GM12875 (cell line): ENCODE measurements at regions not wholly inside any gene's neighbourhood (a gene's known extent, or its start where the extent isn't known, plus 50 kb on each side); places are given as distances from the start of the nearest gene placed in this dataset.

Experiments used
- H3K4me3 ChIP-seq: one replicate; pipeline ENCODE4 v1.5.1; 2011; ENCODE audit warnings: low read depth, low read length, control low read depth
- CTCF ChIP-seq: IDR thresholded peaks from 2 replicates; pipeline ENCODE4 v1.5.1; 2011; ENCODE audit warnings: low read depth, mild to moderate bottlenecking, control low read depth, inconsistent platforms, low read length, moderate library complexity, borderline replicate concordance; ENCODE audit not compliant: insufficient read depth

- no peak overlapping the region for H3K4me3 ChIP-seq
- TF ChIP-seq CTCF = no peak
These were observed 87.9 kb upstream of the FLRT2 start for GRCh38 chr14:85441909-85442643.

GRCh38 chr14:85442996-85443395 is 86.9 kb upstream of the FLRT2 start:
- TF ChIP-seq CTCF = no peak
- H3K4me3 ChIP-seq = no peak overlapping the region

- H3K4me3 ChIP-seq = no peak overlapping the region
- no peak for TF ChIP-seq CTCF
These were observed 85.3 kb upstream of the FLRT2 start for GRCh38 chr14:85444635-85445034.

- no peak overlapping the region for H3K4me3 ChIP-seq
- no peak for TF ChIP-seq CTCF
These were observed 84.7 kb upstream of the FLRT2 start for GRCh38 chr14:85445151-85445795.

GRCh38 chr14:85447883-85448282 is 82.1 kb upstream of the FLRT2 start:
- no peak overlapping the region for H3K4me3 ChIP-seq
- no peak for TF ChIP-seq CTCF

- H3K4me3 ChIP-seq = no peak overlapping the region
- no peak for TF ChIP-seq CTCF
These were observed 78.5 kb upstream of the FLRT2 start for GRCh38 chr14:85451421-85451820.
